ENCODE measurements at regions not wholly inside any gene's neighbourhood (a gene's known extent, or its start where the extent isn't known, plus 50 kb on each side); places are given as distances from the start of the nearest gene placed in this dataset.

DNA sequence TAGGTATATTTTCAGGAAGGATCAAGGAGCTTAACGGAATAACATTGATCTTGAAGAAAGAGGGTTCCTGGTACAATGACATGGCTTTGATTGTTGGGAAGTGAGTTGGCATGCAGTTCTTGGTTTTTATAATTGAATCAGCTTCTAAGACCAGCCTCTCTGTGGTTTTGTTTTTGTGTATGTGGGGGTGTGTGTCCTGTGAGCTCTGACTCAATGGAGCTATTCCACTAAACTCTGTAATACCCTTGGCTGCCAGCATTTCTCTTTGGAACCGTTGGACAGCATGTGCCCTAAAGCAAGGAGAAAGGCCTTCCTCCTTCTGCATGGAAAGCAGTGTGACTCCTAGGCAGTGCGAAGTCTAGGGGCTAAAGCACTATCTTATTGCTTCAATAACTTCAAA, 124.8 kb downstream of the EDEM1 start:
- no peak for TF ChIP-seq CTCF (IDR thresholded peaks at IDR 0.05; ENCODE audit: insufficient read depth, low read depth, low read length, missing control alignments)
- H3K4me3 ChIP-seq (ENCODE audit: low read depth, low read length): no peak overlapping the region
- no peak for DNase-seq (ENCODE audit: low read depth)

DNA sequence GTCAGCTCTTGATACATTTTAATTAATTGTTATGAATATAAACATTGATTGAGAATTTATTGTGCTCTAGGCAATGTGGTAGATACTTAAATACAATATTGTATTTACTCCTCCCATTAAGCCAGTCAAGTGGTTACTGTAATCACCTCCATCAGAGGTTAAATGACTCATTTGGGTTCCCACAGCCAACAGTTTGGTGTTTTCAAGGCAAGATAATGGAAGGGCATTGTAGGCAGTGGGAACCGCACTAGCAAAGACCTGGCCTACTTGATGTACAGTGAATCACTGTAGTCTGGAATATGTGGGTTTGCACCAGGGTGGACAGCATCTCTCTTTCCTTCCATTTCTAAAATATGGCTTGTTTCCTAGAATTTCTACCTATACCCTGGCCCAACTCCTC, 127.4 kb downstream of the EDEM1 start:
- H3K4me3 ChIP-seq (ENCODE audit: low read depth, low read length): no peak overlapping the region
- no peak for DNase-seq (ENCODE audit: low read depth)
- no peak for TF ChIP-seq CTCF (IDR thresholded peaks at IDR 0.05; ENCODE audit: insufficient read depth, low read depth, low read length, missing control alignments)

- no peak for TF ChIP-seq CTCF (IDR thresholded peaks at IDR 0.05; ENCODE audit: insufficient read depth, low read depth, low read length, missing control alignments)
- H3K4me3 ChIP-seq (ENCODE audit: low read depth, low read length): no peak overlapping the region
- DNase-seq (ENCODE audit: low read depth): no peak
These were observed 130.1 kb downstream of the EDEM1 start for GRCh38 chr3:5317557-5317956.

DNA sequence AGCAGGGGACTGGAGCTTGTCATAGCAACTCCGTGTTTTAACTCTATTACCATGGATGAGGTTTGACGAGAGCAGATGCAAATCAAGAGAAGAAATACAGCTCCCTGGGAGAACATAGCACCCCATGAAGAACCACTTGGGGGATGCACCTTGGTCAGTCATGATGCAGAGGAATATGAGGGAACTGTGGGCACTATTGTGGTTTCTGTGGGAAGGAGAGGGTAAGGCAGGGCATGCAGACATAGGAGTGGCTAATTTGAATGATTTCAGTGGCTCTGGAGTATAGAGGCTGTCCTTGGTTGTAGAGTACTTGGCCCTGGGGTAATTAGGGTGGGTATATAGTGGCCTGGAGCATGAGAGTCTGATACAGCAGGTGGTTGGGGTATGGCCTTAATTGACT, 131.9 kb downstream of the EDEM1 start:
- no peak overlapping the region for H3K4me3 ChIP-seq (ENCODE audit: low read depth, low read length)
- no peak for TF ChIP-seq CTCF (IDR thresholded peaks at IDR 0.05; ENCODE audit: insufficient read depth, low read depth, low read length, missing control alignments)
- DNase-seq (ENCODE audit: low read depth): no peak

GRCh38 chr3:5321666-5322340, 134.3 kb downstream of the EDEM1 start:
- H3K4me3 ChIP-seq (ENCODE audit: low read depth, low read length): no peak overlapping the region
- TF ChIP-seq CTCF (IDR thresholded peaks at IDR 0.05; ENCODE audit: insufficient read depth, low read depth, low read length, missing control alignments): no peak

GRCh38 chr3:5324780-5325179, 137.3 kb downstream of the EDEM1 start:
- no peak overlapping the region for H3K4me3 ChIP-seq (ENCODE audit: low read depth, low read length)
- TF ChIP-seq CTCF (IDR thresholded peaks at IDR 0.05; ENCODE audit: insufficient read depth, low read depth, low read length, missing control alignments): no peak
- DNase-seq (ENCODE audit: low read depth): no peak

More at GRCh38 chr3:5321666-5322340, 134.3 kb downstream of the EDEM1 start:
- no peak for DNase-seq (ENCODE audit: low read depth)
